HL-60 (cell line): ENCODE measurements at regions not wholly inside any gene's neighbourhood (a gene's known extent, or its start where the extent isn't known, plus 50 kb on each side); places are given as distances from the start of the nearest gene placed in this dataset.

Experiments
- DNase-seq, 2 experiments: peaks; one replicate each; pipeline ENCODE4 v3.0.0-alpha.2; 2010 to 2020; ENCODE audit warnings: low read depth in 1 of 2, low spot score in 1 of 2
- H3K27ac ChIP-seq: fragments of 250-450 bp; sonication (Bioruptor Pico); replicated peaks from 2 replicates; pipeline ENCODE4 v1.5.1; 2020; ENCODE audit warnings: mild to moderate bottlenecking, moderate library complexity
- H3K27me3 ChIP-seq: fragments of 250-450 bp; sonication (Bioruptor Pico); 2 replicates; pipeline ENCODE4 v1.5.1; 2021; ENCODE audit warnings: mild to moderate bottlenecking, moderate library complexity; ENCODE audit not compliant: insufficient read depth, poor library complexity, severe bottlenecking
- H3K4me3 ChIP-seq: replicated peaks from 2 replicates; pipeline ENCODE4 v1.5.1; 2011; ENCODE audit warnings: mild to moderate bottlenecking, control low read depth, low read length; ENCODE audit not compliant: insufficient read depth
- GABPA ChIP-seq: IDR thresholded peaks from 2 replicates; pipeline ENCODE4 v1.6.1; 2012; ENCODE audit warnings: low read depth
- POLR2AphosphoS5 ChIP-seq: IDR thresholded peaks from 2 replicates; pipeline ENCODE4 v1.6.1; 2012; ENCODE audit warnings: low read depth
- SPI1 ChIP-seq: IDR thresholded peaks from 2 replicates; pipeline ENCODE4 v1.6.1; 2012; ENCODE audit warnings: low read depth, mild to moderate bottlenecking, borderline replicate concordance
- TF ChIP-seq, protein P1 (sequence below): IDR thresholded peaks from one replicate; pipeline ENCODE4 v1.5.1; 2011; ENCODE audit warnings: low read length, control low read depth, inconsistent platforms; ENCODE audit not compliant: insufficient read depth
- TF ChIP-seq, protein P2 (sequence below): IDR thresholded peaks from 2 replicates; pipeline ENCODE4 v1.6.1; 2012; ENCODE audit warnings: low read depth; ENCODE audit not compliant: insufficient replicate concordance

DNA sequence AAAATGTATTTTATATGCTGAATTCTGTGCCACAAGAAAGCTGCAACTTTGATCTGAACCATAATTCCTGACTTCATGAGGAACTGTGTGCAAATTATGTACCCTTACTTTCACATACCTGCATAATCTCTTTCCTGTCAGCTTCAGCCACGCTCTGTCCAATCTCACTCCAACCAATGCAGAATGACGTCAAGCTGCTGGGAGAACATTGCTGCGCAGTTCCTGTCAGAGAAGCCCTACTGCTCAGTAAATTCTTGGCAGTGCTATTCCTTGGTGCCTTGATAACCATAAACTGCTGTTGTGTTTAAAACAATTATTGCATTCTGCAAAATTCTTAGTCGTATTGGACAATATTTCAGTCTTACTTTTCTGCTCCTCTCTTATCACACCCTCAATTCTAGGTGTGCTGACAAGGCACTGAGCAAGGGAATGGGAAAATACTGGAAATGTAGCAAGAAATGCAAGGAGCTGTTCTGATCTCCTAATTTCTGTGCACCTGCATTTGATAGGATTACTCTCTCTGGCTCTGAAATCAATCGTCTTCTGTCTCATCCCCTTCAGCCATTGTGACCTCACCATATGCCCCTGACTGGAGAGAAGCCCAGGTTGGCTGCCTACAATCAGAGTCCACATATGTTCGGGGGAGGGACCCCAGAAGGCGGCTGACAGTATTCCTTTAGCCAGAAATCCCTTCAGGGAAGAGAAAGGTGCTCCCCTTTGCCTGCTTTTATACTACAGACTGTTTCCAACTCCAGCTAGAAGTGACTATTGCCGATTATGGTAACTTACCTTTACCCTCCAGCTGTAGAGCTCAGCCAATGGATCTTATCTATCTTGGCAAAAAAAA lies 274.9 kb upstream of the NOVA1 start:
- H3K27me3 ChIP-seq: no peaks in the 10 kb centered on the region
- no peak for TF ChIP-seq GABPA
- no peak for TF ChIP-seq POLR2AphosphoS5
- no peak overlapping the region for H3K4me3 ChIP-seq
- no peak for DNase-seq
- no peak overlapping the region for H3K27ac ChIP-seq

GRCh38 chr14:26873362-26873960 lies 275.6 kb upstream of the NOVA1 start:
- DNase-seq: no peak
- TF ChIP-seq SPI1 (no peak), POLR2AphosphoS5 (no peak), GABPA (no peak)
- TF ChIP-seq, protein P1, sequence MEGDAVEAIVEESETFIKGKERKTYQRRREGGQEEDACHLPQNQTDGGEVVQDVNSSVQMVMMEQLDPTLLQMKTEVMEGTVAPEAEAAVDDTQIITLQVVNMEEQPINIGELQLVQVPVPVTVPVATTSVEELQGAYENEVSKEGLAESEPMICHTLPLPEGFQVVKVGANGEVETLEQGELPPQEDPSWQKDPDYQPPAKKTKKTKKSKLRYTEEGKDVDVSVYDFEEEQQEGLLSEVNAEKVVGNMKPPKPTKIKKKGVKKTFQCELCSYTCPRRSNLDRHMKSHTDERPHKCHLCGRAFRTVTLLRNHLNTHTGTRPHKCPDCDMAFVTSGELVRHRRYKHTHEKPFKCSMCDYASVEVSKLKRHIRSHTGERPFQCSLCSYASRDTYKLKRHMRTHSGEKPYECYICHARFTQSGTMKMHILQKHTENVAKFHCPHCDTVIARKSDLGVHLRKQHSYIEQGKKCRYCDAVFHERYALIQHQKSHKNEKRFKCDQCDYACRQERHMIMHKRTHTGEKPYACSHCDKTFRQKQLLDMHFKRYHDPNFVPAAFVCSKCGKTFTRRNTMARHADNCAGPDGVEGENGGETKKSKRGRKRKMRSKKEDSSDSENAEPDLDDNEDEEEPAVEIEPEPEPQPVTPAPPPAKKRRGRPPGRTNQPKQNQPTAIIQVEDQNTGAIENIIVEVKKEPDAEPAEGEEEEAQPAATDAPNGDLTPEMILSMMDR: no peak
- TF ChIP-seq, protein P2, sequence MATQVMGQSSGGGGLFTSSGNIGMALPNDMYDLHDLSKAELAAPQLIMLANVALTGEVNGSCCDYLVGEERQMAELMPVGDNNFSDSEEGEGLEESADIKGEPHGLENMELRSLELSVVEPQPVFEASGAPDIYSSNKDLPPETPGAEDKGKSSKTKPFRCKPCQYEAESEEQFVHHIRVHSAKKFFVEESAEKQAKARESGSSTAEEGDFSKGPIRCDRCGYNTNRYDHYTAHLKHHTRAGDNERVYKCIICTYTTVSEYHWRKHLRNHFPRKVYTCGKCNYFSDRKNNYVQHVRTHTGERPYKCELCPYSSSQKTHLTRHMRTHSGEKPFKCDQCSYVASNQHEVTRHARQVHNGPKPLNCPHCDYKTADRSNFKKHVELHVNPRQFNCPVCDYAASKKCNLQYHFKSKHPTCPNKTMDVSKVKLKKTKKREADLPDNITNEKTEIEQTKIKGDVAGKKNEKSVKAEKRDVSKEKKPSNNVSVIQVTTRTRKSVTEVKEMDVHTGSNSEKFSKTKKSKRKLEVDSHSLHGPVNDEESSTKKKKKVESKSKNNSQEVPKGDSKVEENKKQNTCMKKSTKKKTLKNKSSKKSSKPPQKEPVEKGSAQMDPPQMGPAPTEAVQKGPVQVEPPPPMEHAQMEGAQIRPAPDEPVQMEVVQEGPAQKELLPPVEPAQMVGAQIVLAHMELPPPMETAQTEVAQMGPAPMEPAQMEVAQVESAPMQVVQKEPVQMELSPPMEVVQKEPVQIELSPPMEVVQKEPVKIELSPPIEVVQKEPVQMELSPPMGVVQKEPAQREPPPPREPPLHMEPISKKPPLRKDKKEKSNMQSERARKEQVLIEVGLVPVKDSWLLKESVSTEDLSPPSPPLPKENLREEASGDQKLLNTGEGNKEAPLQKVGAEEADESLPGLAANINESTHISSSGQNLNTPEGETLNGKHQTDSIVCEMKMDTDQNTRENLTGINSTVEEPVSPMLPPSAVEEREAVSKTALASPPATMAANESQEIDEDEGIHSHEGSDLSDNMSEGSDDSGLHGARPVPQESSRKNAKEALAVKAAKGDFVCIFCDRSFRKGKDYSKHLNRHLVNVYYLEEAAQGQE: no peak
- H3K27ac ChIP-seq: no peak overlapping the region
- H3K4me3 ChIP-seq: no peak overlapping the region
- no peaks in the 10 kb centered on the region for H3K27me3 ChIP-seq

DNA sequence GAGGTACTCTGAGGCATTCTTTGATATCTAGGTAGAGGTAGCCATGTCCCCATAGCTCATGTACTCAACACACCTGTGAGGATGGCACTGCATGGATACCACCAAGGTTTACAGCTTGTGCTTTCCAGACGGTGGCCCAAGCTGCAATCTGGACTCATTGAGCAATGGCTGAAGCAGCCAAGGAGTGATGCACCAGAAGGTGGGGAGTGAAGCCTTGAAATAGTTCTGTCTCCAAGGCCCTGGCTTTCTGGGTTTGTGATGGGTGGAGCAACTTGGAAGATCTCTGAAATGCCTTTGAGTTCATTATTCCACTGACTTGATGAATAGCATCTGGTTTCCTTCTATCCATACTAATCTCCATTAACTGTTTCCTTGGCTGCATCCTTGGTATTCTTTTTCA lies 290.0 kb upstream of the NOVA1 start:
- H3K27me3 ChIP-seq: no peaks in the 10 kb centered on the region
- DNase-seq: no peak
- TF ChIP-seq SPI1: no peak
- TF ChIP-seq, protein P1: no peak
- no peak for TF ChIP-seq POLR2AphosphoS5
- TF ChIP-seq, protein P2: no peak
- TF ChIP-seq GABPA: no peak

GRCh38 chr14:26888592-26888991 lies 290.8 kb upstream of the NOVA1 start:
- H3K4me3 ChIP-seq: no peak overlapping the region
- DNase-seq: no peak
- TF ChIP-seq, protein P2: no peak
- no peak overlapping the region for H3K27ac ChIP-seq
- H3K27me3 ChIP-seq: no peaks in the 10 kb centered on the region

More for the DNA sequence above, 290.0 kb upstream of the NOVA1 start:
- Histone ChIP-seq H3K27ac (no peak overlapping the region), H3K4me3 (no peak overlapping the region)
